ENCODE measurements at regions not wholly inside any gene's neighbourhood (a gene's known extent, or its start where the extent isn't known, plus 50 kb on each side); places are given as distances from the start of the nearest gene placed in this dataset.

DNA sequence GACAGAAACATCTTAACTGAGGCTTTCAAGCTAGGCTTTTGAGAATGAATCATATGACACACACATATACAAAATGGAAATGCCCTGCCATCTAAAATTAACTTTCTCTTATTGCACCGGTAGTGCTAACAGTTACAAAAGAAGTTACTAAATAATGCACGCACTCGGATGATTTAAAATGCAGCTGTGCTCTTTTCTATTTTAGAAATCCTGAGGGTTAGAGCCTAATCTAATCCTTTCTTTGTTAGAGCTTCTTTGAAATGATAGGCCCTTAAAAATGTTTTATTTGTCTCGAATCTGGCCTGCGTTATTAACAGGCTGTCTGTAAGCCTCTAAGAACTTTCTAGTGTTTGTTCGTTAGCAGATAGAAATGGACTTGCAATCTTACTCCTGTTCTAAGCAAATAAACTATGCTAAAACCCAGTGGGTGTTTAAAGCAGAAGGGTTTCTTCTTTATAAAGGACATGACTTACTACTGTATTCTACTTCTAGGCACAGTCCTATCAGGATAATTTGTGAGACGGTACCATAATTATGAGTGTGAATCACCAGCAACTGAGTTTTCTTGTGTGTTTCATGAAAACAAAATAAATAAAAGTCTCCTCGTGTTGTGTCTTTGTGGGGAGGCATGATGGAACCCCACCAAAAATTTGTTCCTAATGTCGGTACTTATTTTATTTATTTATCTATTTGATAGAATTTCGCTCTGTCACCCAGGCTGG is 69.2 kb upstream of the MYO10 start:
- Histone ChIP-seq H3K4me1 (ENCODE audit: control insufficient read depth, insufficient read depth, low read length) (peaks cover 3% of the 10 kb centered on the region), H3K27me3 (ENCODE audit: control insufficient read depth, insufficient read depth, low read length) (no peaks in the 10 kb centered on the region), H3K27ac (ENCODE audit: low read depth, low read length) (no peak overlapping the region), H3K9me3 (ENCODE audit: control insufficient read depth, insufficient read depth, low read length) (no peaks in the 10 kb centered on the region), H3K4me3 (ENCODE audit: low read depth, low read length) (no peak overlapping the region), H3K36me3 (ENCODE audit: control insufficient read depth, insufficient read depth, low read length) (no peaks in the 10 kb centered on the region)
- WGBS (ENCODE audit: insufficient coverage): no CpG with 5 or more reads among the region's 10 CpGs
- DNase-seq (ENCODE audit: low read depth in 4 of 6, low spot score in 6 of 6): no peak

DNA sequence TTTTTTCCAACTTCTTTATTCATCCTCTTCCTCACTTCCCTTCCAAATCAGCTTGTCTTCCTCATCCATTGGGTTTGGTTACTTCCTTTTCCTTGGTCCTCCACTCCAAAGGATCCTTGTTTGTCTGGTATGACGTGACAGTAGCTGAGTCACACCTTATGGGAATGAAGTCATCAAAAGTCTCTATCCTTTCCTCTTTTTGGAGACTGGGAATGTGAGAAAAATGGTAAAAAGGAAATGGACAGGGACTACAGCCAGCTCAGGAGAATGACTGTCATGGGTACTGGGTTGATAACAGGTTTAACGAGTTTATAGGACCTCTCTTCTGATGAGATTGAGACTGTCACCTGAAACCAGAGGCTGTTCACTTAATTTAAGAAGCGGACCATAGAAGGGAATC is 76.2 kb upstream of the MYO10 start:
- Histone ChIP-seq H3K27me3 (ENCODE audit: control insufficient read depth, insufficient read depth, low read length) (no peaks in the 10 kb centered on the region), H3K36me3 (ENCODE audit: control insufficient read depth, insufficient read depth, low read length) (no peaks in the 10 kb centered on the region), H3K4me3 (ENCODE audit: low read depth, low read length) (no peak overlapping the region), H3K9me3 (ENCODE audit: control insufficient read depth, insufficient read depth, low read length) (no peaks in the 10 kb centered on the region), H3K4me1 (ENCODE audit: control insufficient read depth, insufficient read depth, low read length) (no peaks in the 10 kb centered on the region), H3K27ac (ENCODE audit: low read depth, low read length) (no peak overlapping the region)
- 100% methylated on average over 2 of the region's 3 CpGs for WGBS (ENCODE audit: insufficient coverage)
- DNase-seq (ENCODE audit: low read depth in 4 of 6, low spot score in 6 of 6): no peak

DNA sequence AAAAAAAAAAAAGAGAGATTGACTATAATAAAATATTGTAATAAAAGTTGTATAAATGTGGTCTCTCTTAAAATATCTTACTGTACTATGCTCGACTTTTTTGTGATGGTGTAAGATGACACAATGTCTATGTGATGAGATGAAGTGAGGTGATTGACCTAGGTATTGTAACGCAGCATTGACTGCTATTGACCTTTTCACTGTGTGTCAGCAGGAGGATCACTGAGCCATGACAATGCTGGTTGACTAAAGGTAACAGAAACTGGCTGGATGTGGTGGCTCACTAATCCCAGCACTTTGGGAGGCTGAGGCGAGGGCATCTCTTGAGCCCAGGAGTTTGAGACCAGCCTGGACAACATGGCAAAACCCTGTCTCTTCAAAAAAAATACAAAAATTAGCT is 78.6 kb upstream of the MYO10 start:
- H3K9me3 ChIP-seq (ENCODE audit: control insufficient read depth, insufficient read depth, low read length): no peaks in the 10 kb centered on the region
- no peaks in the 10 kb centered on the region for H3K36me3 ChIP-seq (ENCODE audit: control insufficient read depth, insufficient read depth, low read length)
- no peaks in the 10 kb centered on the region for H3K27me3 ChIP-seq (ENCODE audit: control insufficient read depth, insufficient read depth, low read length)
- 88% methylated on average over 1 of the region's 3 CpGs for WGBS (ENCODE audit: insufficient coverage)
- H3K27ac ChIP-seq (ENCODE audit: low read depth, low read length): no peak overlapping the region
- no peak overlapping the region for H3K4me3 ChIP-seq (ENCODE audit: low read depth, low read length)
- DNase-seq (ENCODE audit: low read depth in 4 of 6, low spot score in 6 of 6): no peak
- no peaks in the 10 kb centered on the region for H3K4me1 ChIP-seq (ENCODE audit: control insufficient read depth, insufficient read depth, low read length)

DNA sequence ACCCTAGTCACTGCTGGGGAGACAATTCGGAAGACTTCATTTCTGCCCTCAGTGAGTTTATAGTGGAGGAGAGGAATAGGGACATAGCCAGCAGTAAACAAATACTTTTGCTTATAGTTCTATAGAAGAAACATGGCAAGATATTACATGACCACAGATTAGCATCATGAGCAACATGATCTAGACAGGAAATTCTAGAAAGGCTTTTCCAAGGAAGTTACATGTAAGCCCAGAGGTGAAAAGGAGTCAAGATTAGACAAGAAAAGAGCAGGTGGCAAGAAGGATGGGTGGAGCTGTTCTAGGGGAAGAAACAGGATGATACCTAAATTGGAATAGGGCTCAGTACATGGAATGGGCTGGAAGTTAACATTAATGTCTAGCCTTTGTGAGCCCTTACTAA is 82.8 kb upstream of the MYO10 start:
- no peaks in the 10 kb centered on the region for H3K4me1 ChIP-seq (ENCODE audit: control insufficient read depth, insufficient read depth, low read length)
- WGBS (ENCODE audit: insufficient coverage): no CpG with 5 or more reads among the region's 1 CpG
- no peak overlapping the region for H3K27ac ChIP-seq (ENCODE audit: low read depth, low read length)
- no peaks in the 10 kb centered on the region for H3K36me3 ChIP-seq (ENCODE audit: control insufficient read depth, insufficient read depth, low read length)
- no peak for DNase-seq (ENCODE audit: low read depth in 4 of 6, low spot score in 6 of 6)
- H3K9me3 ChIP-seq (ENCODE audit: control insufficient read depth, insufficient read depth, low read length): no peaks in the 10 kb centered on the region
- H3K27me3 ChIP-seq (ENCODE audit: control insufficient read depth, insufficient read depth, low read length): no peaks in the 10 kb centered on the region
- no peak overlapping the region for H3K4me3 ChIP-seq (ENCODE audit: low read depth, low read length)

DNA sequence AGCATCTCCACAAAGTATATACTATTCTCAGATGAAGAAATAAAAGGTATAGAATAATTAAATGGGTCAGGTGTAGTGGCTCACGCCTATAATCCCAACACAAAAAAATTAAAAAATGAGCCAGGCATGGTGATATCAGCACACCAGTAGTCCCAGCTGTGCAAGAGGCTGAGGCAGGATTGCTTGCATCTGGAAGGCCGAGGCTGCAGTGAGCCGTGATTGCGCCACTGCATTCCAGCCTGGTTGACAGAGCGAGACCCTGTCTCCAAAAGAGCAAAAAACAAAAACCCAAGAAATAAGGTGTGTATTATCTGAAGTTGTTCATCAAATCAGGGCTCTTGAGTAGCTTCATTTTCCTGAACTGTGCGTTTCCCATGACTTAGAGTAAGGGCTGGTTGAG is 83.2 kb upstream of the MYO10 start:
- Histone ChIP-seq H3K27me3 (ENCODE audit: control insufficient read depth, insufficient read depth, low read length) (no peaks in the 10 kb centered on the region), H3K4me1 (ENCODE audit: control insufficient read depth, insufficient read depth, low read length) (no peaks in the 10 kb centered on the region), H3K36me3 (ENCODE audit: control insufficient read depth, insufficient read depth, low read length) (no peaks in the 10 kb centered on the region), H3K27ac (ENCODE audit: low read depth, low read length) (no peak overlapping the region), H3K4me3 (ENCODE audit: low read depth, low read length) (no peak overlapping the region), H3K9me3 (ENCODE audit: control insufficient read depth, insufficient read depth, low read length) (no peaks in the 10 kb centered on the region)
- WGBS (ENCODE audit: insufficient coverage): 100% methylated on average over 3 of the region's 6 CpGs
- no peak for DNase-seq (ENCODE audit: low read depth in 4 of 6, low spot score in 6 of 6)

DNA sequence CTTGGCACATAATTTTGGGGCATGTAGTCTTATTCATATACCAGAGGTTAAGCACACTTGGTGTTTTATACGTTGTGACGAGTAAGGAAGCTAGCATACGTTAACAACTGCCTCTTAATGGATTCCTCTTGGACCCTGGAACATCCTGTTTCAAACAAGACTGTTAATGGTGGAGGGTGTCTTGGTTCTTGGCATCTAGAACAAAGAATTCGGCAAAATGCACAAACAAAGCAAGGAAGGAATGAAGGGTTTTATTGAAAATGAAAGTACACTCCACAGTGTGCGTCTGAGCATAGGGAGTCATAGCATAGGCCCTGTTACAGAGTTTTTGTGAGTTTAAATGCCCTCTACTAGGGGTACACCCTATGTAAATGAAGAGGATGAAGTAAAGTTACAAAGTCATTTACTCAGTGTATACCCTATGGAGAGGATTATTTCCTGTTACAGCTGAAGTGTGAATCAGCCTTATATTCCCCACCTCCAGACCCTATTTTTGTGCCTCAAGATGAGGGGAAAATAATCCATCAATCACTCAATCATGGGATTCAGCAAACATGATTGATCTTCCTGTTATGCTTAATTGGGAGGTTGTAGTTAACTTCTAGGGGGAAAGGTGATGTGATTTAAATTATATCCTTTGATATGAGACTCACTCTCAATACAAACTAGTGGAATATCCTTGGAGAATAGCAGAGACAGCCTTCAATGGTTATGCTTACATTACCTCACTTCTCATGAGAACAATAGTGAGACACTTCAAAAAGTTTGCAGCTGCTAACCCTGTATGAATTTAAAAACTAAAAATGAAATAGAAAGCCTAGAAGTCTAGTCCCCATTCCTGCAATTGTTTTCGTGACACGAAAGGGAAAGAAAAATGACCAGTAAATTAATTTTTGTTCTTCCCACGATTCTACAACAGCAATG is 84.9 kb upstream of the MYO10 start:
- Histone ChIP-seq H3K4me1 (ENCODE audit: control insufficient read depth, insufficient read depth, low read length) (no peaks in the 10 kb centered on the region), H3K4me3 (ENCODE audit: low read depth, low read length) (no peak overlapping the region), H3K27me3 (ENCODE audit: control insufficient read depth, insufficient read depth, low read length) (no peaks in the 10 kb centered on the region), H3K36me3 (ENCODE audit: control insufficient read depth, insufficient read depth, low read length) (no peaks in the 10 kb centered on the region), H3K9me3 (ENCODE audit: control insufficient read depth, insufficient read depth, low read length) (no peaks in the 10 kb centered on the region), H3K27ac (ENCODE audit: low read depth, low read length) (peak overlapping the region; percentile 33)
- no peak for DNase-seq (ENCODE audit: low read depth in 4 of 6, low spot score in 6 of 6)
- 90% methylated on average over 5 of the region's 8 CpGs for WGBS (ENCODE audit: insufficient coverage)

DNA sequence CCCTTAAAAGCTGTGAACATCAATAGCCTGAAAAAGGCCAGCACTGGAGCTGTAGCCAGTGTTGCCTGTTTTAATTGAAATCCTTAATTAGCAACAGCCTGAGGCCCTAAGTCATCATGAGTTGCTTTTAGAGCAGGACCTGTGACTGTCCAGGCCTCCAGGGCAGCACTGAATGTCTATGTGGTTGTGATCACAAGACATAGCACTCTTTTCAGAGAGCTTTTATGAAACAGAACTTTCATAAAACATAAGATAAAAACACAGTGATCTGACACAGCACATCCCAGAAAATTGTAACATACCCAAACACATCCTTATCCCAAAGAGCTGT is 85.5 kb upstream of the MYO10 start:
- Histone ChIP-seq H3K9me3 (ENCODE audit: control insufficient read depth, insufficient read depth, low read length) (no peaks in the 10 kb centered on the region), H3K27ac (ENCODE audit: low read depth, low read length) (no peak overlapping the region), H3K4me3 (ENCODE audit: low read depth, low read length) (no peak overlapping the region), H3K36me3 (ENCODE audit: control insufficient read depth, insufficient read depth, low read length) (no peaks in the 10 kb centered on the region), H3K27me3 (ENCODE audit: control insufficient read depth, insufficient read depth, low read length) (no peaks in the 10 kb centered on the region), H3K4me1 (ENCODE audit: control insufficient read depth, insufficient read depth, low read length) (no peaks in the 10 kb centered on the region)
- DNase-seq (ENCODE audit: low read depth in 4 of 6, low spot score in 6 of 6): peak in 1 of 6 donors; percentile 50

DNA sequence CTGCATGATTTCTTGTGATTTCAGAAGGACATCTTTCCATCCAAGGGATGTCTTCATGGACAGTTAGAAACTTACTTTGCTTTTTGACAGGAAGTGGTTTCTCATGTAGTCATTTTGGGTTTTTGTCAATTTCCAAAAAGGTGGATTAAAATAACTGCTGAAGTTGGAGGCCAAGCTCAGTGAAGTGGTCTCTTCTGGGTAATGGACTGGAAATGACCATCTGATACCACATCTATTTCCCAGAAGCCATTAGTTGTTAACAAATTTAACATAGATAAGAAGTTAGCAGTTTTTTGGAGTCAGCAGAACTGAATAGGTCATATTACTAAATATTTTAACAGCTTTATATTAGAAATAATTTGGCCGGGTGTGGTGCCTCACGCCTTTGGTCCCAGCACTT is 86.2 kb upstream of the MYO10 start:
- no CpG with 5 or more reads among the region's 2 CpGs for WGBS (ENCODE audit: insufficient coverage)
- Histone ChIP-seq H3K27me3 (ENCODE audit: control insufficient read depth, insufficient read depth, low read length) (no peaks in the 10 kb centered on the region), H3K36me3 (ENCODE audit: control insufficient read depth, insufficient read depth, low read length) (no peaks in the 10 kb centered on the region), H3K9me3 (ENCODE audit: control insufficient read depth, insufficient read depth, low read length) (no peaks in the 10 kb centered on the region), H3K4me3 (ENCODE audit: low read depth, low read length) (no peak overlapping the region), H3K4me1 (ENCODE audit: control insufficient read depth, insufficient read depth, low read length) (no peaks in the 10 kb centered on the region), H3K27ac (ENCODE audit: low read depth, low read length) (no peak overlapping the region)
- no peak for DNase-seq (ENCODE audit: low read depth in 4 of 6, low spot score in 6 of 6)

DNA sequence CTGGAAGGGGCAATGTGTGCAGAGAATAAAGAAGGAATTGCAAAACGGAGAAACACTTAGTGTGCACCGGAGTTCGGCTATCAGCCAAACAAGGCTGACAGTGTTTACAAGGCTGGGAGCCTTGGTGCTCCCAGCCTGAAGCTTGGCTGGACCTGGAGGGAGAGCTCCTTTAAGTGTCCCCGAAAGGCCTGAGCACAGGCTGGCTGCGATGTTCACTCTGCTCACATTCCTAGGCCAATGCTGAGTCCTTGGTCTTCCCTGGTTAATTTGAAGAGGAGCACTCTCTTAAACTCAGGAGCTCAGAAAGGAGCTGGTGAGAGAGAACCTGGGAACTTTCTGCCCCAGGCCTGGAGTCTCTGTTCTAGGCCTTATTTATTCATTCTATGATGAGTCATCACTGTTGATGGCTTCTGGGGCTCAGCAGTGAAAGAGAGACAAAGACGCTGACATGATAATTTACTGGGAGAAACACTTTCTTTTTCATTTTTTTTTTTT is 88.6 kb upstream of the MYO10 start:
- DNase-seq (ENCODE audit: low read depth in 4 of 6, low spot score in 6 of 6): peak in 1 of 6 donors; percentile 9
- Histone ChIP-seq H3K4me3 (ENCODE audit: low read depth, low read length) (no peak overlapping the region), H3K4me1 (ENCODE audit: control insufficient read depth, insufficient read depth, low read length) (no peaks in the 10 kb centered on the region), H3K9me3 (ENCODE audit: control insufficient read depth, insufficient read depth, low read length) (no peaks in the 10 kb centered on the region), H3K36me3 (ENCODE audit: control insufficient read depth, insufficient read depth, low read length) (no peaks in the 10 kb centered on the region), H3K27me3 (ENCODE audit: control insufficient read depth, insufficient read depth, low read length) (no peaks in the 10 kb centered on the region), H3K27ac (ENCODE audit: low read depth, low read length) (no peak overlapping the region)
- WGBS (ENCODE audit: insufficient coverage): 69% methylated on average over 5 of the region's 6 CpGs

Data from spinal cord (tissue), 9 donors.